BE2C (cell line): ENCODE measurements at regions not wholly inside any gene's neighbourhood (a gene's known extent, or its start where the extent isn't known, plus 50 kb on each side); places are given as distances from the start of the nearest gene placed in this dataset.

Experiments used
- DNase-seq: peaks from one replicate; pipeline ENCODE4 v3.0.0-alpha.2; 2020
- H3K27me3 ChIP-seq: fragments of 250-450 bp; sonication (Bioruptor Pico); 2 replicates; pipeline ENCODE4 v1.5.1; 2020; ENCODE audit warnings: mild to moderate bottlenecking
- H3K36me3 ChIP-seq: fragments of 250-450 bp; sonication (Bioruptor Pico); 2 replicates; pipeline ENCODE4 v1.5.1; 2020; ENCODE audit warnings: mild to moderate bottlenecking
- H3K4me1 ChIP-seq: fragments of 250-450 bp; sonication (Bioruptor Pico); 2 replicates; pipeline ENCODE4 v1.5.1; 2020
- H3K4me3 ChIP-seq: 2 replicates; pipeline ENCODE4 v1.5.1; 2011; ENCODE audit warnings: low read depth, low read length
- H3K9me3 ChIP-seq: fragments of 250-450 bp; sonication (Bioruptor Pico); 2 replicates; pipeline ENCODE4 v1.5.1; 2020
- CTCF ChIP-seq: IDR thresholded peaks from 2 replicates; pipeline ENCODE4 v1.5.1; 2012; ENCODE audit warnings: mild to moderate bottlenecking, low read depth, low read length

GRCh38 chr11:13114566-13115379, 105.7 kb downstream of the RASSF10 start:
- DNase-seq: peak; percentile 39

GRCh38 chr11:13115380-13115675, 106.2 kb downstream of the RASSF10 start:
- Histone ChIP-seq H3K4me1 (peaks cover 2% of the 10 kb centered on the region; the same call in 1 of the 2 replicates), H3K27me3 (no peaks in the 10 kb centered on the region), H3K9me3 (no peaks in the 10 kb centered on the region), H3K36me3 (no peaks in the 10 kb centered on the region), H3K4me3 (no peak overlapping the region)
- DNase-seq: no peak
- no peak for TF ChIP-seq CTCF

More at GRCh38 chr11:13114566-13115379, 105.7 kb downstream of the RASSF10 start:
- no peaks in the 10 kb centered on the region for H3K9me3 ChIP-seq
- H3K27me3 ChIP-seq: no peaks in the 10 kb centered on the region
- H3K4me1 ChIP-seq: peaks cover 2% of the 10 kb centered on the region; the same call in 1 of the 2 replicates
- no peaks in the 10 kb centered on the region for H3K36me3 ChIP-seq
- H3K4me3 ChIP-seq: no peak overlapping the region
- peak; percentile 28; the same call in 1 of the 2 replicates for TF ChIP-seq CTCF

GRCh38 chr11:13116491-13116890, 107.4 kb downstream of the RASSF10 start:
- no peak overlapping the region for H3K4me3 ChIP-seq
- no peaks in the 10 kb centered on the region for H3K9me3 ChIP-seq
- H3K27me3 ChIP-seq: no peaks in the 10 kb centered on the region
- no peak for TF ChIP-seq CTCF
- DNase-seq: no peak
- peaks cover 2% of the 10 kb centered on the region; the same call in 1 of the 2 replicates for H3K4me1 ChIP-seq
- no peaks in the 10 kb centered on the region for H3K36me3 ChIP-seq

- H3K4me1 ChIP-seq: peaks cover 2% of the 10 kb centered on the region; the same call in 1 of the 2 replicates
- no peaks in the 10 kb centered on the region for H3K27me3 ChIP-seq
- H3K36me3 ChIP-seq: no peaks in the 10 kb centered on the region
- no peak for DNase-seq
- H3K4me3 ChIP-seq: no peak overlapping the region
- TF ChIP-seq CTCF: no peak
- no peaks in the 10 kb centered on the region for H3K9me3 ChIP-seq
Observed at GRCh38 chr11:13117344-13117743, 108.2 kb downstream of the RASSF10 start.

GRCh38 chr11:13118194-13118593, 109.1 kb downstream of the RASSF10 start:
- no peak for TF ChIP-seq CTCF
- H3K27me3 ChIP-seq: no peaks in the 10 kb centered on the region
- peaks cover 2% of the 10 kb centered on the region; the same call in 1 of the 2 replicates for H3K4me1 ChIP-seq
- no peak overlapping the region for H3K4me3 ChIP-seq
- no peaks in the 10 kb centered on the region for H3K9me3 ChIP-seq
- DNase-seq: no peak
- H3K36me3 ChIP-seq: no peaks in the 10 kb centered on the region

- no peak for TF ChIP-seq CTCF
- DNase-seq: no peak
Observed at GRCh38 chr11:13118650-13119049, 109.5 kb downstream of the RASSF10 start.

More at GRCh38 chr11:13118650-13119049, 109.5 kb downstream of the RASSF10 start:
- no peaks in the 10 kb centered on the region for H3K9me3 ChIP-seq
- peaks cover 2% of the 10 kb centered on the region; the same call in 1 of the 2 replicates for H3K4me1 ChIP-seq
- no peaks in the 10 kb centered on the region for H3K36me3 ChIP-seq
- no peak overlapping the region for H3K4me3 ChIP-seq
- no peaks in the 10 kb centered on the region for H3K27me3 ChIP-seq
